Eye (tissue), 1 donor: ENCODE measurements at regions not wholly inside any gene's neighbourhood (a gene's known extent, or its start where the extent isn't known, plus 50 kb on each side); places are given as distances from the start of the nearest gene placed in this dataset.

ENCODE experiments used
- DNase-seq: peaks from one replicate; pipeline ENCODE4 v3.0.0-alpha.2; 2015

DNA sequence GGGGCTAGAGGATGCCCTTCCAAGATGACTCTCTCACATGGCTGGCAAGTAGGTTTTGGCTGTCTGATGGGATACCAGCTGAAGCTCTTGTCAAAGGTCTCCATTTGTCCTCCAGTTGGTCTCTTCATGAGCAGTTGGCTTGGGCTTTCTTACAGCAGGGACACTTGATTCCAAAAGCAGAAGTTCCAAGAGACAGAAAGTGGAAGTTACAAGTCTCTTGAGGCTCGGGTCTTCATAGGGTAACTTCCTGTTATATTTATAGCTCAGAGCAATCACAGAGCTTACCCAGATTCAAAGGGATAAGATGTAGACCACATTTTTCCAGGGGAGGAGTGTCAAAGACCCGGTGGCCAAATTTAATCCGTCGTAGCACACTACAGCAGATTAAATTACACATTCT lies 440.0 kb downstream of the RFC3 start:
- no peak for DNase-seq

DNA sequence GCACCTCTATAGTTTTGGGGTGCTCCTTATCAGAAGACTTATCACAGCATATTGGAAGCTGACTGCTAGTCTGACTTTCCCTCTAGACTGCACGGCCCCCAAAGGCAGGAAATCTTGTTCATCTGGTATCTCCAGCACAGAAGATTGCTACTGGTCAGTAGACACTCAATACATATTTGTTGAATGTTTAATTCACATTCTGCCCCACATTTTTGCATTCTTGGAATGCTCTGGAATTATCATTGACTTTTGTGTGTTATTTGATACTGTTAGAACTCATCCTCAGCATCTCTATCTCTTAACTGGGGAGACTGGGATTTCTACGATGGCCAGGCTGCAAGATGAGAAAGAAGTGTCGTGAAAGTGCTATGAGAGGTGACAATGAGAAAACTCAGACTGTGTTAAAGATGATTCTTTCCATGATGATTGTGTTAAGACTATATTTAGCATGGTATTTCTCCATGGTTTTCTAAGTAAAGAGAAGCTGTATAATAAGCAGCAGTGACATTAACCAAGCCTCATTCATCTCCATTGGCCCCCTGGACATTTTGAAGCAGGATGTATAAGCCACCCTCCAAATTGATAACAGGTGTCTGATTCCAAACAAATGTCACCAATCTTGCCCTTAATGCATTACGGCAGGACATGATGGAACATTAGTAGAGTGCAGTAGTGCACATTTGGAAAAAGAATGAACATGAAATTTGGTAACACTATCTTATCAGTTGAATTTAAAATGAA lies 440.9 kb downstream of the RFC3 start:
- no peak for DNase-seq

DNA sequence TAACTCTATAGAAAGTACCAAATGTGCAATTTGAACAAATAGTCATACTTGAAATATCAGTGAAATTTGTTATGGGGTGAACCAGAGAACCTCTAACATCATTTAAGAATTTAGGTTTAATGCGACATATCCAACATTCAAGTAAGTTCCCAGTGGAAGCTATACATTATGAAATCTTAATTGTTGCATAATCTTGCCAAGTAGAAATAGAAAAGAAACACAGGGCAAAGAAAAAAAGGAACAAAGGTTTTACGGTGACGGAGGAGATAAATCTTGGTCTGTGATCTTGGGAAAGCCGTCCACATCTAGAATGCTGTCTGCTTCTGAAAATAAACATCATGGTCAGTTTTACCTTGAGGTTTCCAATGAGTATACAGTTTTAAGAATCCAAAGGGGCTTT lies 445.7 kb downstream of the RFC3 start:
- no peak for DNase-seq

DNA sequence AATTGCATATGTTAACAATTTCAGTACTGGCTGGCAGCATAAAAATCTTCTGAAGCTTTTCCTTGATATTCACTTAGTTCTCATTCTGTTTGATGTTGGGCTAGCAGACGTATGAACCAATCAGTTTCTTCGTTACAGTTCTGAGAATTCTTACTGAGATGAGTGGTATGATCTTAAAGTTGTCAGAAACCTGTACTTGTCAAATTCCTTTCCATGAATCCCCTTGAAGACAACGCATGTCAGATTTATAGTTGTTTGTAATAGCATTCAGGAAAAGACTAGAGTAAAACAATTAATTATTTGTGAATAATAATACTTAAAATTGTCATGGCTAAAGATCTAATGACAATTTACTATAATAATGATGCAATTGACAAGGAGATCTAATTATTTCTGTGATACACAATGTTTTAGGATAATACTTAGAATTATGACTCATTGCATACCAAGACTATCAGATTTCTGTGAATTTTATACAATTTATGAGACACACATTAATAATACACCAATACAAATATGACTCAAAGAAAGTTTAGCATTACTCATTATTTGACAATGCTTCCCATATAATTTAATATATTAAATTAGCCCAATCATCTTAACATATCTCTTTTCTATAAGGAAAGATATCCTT lies 447.2 kb downstream of the RFC3 start:
- DNase-seq, result no peak

- DNase-seq, result no peak
Observed at GRCh38 chr13:34276764-34277163, 458.8 kb downstream of the RFC3 start.

GRCh38 chr13:34277936-34278335 lies 460.0 kb downstream of the RFC3 start:
- DNase-seq, result peak; percentile 55

DNA sequence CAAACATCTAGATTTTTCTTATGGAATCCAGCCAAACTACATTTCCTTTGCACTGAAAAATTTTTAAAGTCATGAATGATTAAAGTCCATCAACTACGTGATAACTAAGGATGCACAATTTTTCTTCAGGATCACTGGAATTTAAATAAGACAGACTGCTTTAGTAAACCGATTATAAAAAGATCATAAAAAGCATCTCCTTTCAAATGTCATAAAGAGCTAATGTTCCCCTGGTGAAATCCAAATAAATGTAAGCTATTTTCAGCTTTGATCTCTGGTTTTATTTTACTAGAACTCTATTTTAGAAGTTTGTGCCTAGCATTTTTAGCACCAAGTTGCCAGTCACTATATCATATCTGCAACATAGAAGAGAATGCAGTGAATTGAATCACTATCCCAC lies 460.8 kb downstream of the RFC3 start:
- no peak for DNase-seq

- no peak for DNase-seq
Observed at GRCh38 chr13:34290661-34291060, 472.7 kb downstream of the RFC3 start.

DNA sequence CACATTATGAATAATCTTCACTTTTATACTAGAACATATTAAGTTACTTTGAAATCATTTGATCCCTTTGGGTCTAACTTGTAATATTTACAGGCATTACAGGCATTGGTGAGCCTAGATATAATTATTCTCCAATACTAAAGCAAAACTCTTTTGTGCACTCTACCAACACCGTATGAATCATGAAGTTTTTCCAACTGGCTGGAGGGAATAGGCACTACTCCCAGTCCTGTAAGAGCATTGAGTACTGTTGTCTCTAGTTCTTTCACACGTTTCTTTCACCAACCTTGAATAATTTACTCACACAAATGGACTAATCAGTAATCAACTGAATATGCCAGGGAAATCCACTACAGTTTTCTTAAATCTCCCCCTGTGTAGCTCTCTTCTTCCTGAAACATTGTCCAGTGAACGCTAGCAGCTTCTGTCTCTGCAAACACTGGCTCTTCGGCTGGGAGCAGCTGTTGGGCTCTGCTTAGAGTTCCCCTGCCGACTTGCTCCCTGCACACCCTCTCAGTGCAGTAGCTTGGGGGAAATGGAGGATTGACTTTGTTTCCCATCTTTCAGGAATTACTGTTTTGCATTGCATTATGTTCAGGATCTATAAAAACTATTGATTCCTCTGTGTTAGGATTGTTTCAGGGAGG lies 476.7 kb downstream of the RFC3 start:
- peak; percentile 20 for DNase-seq

DNA sequence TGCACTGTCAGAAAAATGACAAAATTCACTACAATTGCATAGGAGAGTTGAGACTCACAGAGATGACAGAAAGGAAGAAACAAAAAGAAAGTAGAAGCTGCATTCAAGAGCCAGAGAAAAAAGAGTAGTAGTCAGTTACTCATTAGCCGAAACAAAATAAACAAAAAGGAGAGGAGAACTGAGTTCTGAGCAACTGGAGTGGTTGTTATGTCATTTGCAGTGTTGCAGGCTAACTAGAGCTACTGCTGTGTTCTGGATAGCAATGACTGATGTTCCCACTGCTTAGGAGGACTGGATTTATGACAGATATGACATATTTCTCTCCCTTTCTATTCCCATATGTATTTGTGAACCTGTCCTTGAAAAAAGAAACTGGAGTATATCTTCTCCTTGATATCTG lies 482.6 kb downstream of the RFC3 start:
- DNase-seq, result no peak

GRCh38 chr13:34302596-34302995 lies 484.6 kb downstream of the RFC3 start:
- no peak for DNase-seq

DNA sequence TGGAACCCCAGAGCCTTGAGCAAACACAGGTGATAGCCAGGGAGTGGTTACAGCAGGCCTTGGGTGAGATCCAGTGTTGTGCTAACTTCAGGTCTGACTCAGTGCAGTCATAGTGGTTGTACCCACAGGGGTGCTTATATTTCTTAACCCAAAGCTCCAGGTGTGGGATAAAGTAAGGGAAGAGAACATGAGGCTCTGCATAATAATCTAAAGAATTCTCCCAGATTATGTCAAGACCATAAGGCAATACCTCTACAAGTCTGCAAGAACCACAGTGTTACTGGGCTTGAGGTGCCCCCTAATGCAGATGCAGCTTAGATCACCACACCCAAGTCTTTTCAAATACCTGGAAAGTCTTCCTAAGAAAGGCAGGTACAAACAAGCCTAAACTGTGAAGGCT lies 485.4 kb downstream of the RFC3 start:
- no peak for DNase-seq

GRCh38 chr13:34307607-34308006 lies 489.7 kb downstream of the RFC3 start:
- DNase-seq, result no peak

DNA sequence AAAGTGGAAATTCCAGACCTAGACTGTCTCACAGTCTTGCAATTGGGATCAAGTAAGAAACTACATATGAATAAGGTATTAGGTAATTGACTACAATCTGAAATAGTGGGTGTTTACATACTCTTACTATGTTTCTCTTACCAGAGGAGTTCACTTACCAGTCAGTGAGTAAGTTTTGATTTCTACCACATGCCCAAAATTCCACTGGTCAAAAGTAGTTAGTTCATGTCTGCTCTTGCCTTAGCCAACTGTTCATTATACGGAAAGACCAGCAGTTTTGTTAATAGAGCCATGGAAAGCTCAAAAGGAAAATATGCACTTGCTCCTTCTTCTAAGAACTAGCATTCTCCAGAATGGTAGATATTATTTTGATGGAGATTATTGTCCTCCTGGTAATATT lies 490.8 kb downstream of the RFC3 start:
- DNase-seq, result no peak

DNA sequence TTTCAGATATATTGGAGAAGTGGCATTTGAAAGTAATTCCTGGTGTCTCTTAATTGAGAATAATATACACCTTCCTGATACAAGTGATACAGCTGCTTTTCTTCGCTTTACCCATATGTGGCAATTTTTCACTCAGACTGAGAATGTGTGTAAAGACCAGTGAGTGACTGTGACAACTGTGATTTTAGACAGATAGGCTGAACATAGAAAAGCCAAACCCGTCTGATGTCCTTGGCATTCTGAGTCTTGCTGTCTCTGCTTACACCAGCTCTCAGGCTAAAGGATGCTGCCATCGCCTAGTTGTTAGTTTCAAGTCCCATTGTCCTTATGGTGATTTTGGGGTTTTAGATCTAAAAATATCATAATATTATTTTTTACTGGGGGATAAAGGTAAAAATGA lies 492.6 kb downstream of the RFC3 start:
- DNase-seq, result no peak

DNA sequence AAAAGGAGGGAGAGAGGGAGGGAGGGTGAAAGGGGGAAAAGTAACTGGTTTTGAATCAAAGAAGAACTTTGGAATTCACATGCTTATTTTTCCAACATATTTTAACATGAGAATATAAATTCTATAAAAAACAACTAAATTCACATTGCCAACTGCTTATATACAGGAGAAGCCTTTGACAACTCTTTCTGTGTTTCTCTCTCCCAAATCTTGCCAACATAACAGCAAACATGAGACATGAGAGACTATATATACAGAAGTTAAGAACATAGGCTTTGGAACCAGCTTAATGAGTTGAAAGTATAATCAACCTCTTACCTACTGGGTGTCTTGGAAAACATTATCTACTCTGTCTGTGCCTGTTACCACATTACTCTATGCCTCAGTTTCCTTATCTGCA lies 493.3 kb downstream of the RFC3 start:
- no peak for DNase-seq

GRCh38 chr13:34312578-34312977 lies 494.6 kb downstream of the RFC3 start:
- no peak for DNase-seq

- no peak for DNase-seq
Observed at GRCh38 chr13:34320084-34320483, 502.1 kb downstream of the RFC3 start.

DNA sequence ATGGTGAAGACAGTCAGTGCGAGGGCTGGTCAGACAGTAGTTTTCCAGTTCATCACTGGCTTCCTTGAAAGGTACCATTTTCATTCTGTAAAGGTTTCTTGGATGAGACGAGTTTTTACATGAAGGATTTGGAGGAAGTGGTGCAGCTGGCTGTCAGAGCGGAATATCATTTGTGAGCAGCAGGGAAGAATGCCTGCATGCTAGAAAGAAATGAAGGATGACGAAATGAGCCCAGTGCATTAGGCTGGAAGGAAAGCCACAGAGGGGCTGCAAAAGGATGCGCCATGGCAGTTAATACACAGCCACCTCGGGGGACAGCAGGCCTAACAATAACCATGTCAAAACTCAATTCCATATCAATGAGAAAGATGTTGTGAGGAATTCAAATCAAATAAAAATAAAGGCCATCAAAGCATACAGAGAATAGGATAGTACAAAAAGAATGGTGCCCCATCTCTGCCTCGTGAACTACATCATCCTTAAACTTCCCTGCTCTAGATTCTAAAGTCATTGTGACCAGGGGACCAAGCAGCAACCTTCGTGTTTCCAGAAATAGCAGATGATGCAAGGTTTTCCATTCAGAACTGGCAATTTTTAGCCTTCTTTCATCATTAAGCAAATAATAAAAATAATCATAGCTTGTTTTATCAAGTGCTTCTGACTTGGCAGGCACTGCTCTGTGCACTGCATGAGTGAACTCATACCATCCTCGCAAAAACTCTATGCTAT lies 504.2 kb downstream of the RFC3 start:
- peak; percentile 75 for DNase-seq

- DNase-seq, result no peak
Observed at GRCh38 chr13:34322743-34323074, 504.8 kb downstream of the RFC3 start.

DNA sequence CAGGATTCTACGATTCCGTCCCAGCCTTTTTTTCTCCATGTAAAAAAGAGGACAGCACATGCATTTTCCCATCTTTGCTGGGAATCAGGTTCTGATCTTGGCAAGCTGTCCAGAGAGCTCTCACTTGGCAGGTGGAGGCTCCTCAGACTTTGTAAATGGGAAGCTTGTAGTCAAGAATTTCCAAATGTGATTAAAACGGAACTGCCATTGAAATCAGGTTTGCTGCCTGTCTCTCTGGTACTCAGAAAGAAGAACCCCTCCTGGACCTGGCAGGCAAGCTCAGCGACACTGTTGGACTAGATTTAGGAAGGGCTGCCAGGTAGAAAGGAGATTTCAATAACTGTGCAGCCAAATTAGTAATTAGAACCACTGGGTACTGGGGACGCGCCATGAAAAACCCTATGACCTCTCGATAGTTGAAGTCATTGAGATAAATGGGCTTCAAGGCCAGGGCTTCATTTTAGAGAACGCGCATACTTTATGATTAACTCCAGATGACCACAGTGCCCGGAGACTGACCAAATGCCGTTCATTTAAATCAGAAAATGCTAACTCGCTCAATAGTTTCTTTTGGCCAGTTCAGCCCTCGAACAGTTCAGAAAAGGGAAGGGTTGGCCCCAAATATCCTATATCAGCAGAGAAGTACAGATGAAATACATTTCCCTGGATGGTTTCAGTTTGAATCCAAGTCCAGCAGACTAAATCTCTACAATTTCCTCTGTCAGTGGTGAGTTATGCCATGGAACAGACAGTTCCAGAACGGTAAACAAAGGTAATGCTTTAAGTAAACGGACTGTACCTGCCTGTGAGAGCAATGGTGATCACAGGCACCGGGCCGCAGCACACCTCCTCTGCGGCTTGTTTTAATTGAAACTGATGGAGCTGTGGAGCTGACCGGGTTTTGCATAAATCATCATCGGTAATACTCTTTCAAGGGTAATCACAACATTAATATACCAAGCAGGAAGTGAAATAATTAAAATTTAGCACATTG lies 517.4 kb downstream of the RFC3 start:
- DNase-seq, result no peak

DNA sequence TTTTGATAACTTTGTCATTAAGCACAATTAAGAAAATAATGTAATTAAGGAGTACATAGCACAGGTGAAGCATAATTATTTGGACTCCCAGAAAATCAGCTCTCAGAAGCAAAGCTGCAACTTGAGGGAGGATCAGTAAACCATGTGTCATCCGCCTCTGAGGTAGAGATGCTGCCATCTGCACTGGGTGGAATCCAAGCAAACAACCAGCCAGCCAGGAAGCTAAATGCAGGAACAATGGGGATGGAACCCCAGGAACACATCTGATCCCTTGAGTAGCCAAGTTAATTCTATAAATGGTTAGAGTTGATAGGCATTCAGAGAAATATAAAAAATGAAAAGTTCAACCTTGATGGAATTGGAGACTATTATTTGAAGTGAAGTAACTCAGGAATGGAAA lies 520.2 kb downstream of the RFC3 start:
- DNase-seq, result no peak

DNA sequence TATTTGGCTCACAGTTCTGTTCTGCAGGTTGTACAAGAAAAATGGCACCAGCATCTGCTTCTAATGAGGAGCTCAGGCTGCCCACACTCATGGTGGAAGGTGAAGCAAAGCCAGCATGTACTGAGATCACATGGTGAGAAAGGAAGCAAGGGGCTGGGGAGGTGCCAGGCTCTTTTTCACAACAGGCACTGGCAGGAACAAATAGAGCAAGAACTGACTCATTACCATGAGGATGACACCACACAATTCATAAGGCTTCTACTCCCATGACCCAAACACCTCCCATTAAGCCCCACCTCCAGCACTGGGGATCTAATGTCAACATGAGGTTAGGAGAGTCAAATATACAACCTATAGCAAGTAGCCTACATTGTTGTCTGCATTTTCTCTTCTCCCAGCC lies 522.6 kb downstream of the RFC3 start:
- DNase-seq, result no peak
